ENCODE measurements at regions not wholly inside any gene's neighbourhood (a gene's known extent, or its start where the extent isn't known, plus 50 kb on each side); places are given as distances from the start of the nearest gene placed in this dataset.

DNA sequence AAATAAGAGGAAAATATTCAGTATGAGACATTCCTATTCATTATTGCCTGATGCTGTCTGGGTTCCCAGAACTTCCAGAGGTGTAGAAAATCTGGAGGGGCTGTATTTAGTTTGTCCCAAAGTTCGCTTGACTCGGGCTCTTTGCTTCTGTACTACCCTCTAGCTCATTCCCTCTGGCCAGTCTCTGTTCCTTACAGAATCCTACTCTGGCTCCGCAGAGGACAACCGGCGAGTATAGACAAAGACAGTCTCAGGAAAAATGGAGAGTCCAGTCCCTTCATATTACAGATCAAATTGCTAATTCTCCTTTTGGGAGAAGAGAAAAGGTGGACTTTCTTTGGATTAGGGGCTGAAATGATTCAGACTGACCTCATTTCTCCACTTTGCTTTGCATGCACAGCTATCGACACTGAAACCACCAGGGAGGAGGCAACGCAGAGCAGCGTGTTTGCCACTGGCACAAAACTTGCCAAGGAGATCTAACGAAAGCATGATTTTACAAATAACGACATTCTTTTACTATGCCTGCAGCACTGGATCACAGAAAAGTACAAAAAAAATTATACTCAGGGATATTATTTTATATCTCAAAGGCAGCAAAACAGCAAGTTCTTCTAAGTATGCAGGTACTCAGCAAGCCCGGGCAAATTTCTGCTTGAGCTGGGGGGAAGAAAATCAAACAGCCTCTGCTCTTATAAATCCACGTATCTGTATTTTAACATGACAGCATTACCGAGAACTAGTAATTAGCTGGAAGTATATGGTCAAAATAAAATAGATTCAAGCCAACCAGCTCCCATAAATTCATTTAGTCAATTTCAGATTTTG is 279.7 kb downstream of the NPR3 start:
- DNase-seq = no peak

DNA sequence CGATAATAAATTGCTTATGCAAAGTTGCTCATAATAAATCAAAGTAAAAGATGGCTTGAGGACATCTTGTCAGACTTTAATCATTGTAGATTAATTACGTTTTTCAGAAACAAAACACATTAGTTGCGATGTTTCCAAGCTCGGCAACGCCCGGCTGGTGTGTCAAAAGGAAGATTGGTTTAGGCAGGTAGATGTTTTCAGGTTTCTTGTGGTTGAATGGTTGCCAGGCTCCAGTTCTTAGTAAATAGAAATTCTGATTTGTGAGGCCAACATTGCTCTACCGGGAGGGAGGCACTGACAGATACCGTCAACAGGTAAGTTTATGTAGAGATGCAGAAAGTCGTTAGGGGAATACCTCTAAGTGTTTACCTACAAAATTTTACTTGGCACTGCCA is 280.3 kb downstream of the NPR3 start:
- DNase-seq = no peak

DNA sequence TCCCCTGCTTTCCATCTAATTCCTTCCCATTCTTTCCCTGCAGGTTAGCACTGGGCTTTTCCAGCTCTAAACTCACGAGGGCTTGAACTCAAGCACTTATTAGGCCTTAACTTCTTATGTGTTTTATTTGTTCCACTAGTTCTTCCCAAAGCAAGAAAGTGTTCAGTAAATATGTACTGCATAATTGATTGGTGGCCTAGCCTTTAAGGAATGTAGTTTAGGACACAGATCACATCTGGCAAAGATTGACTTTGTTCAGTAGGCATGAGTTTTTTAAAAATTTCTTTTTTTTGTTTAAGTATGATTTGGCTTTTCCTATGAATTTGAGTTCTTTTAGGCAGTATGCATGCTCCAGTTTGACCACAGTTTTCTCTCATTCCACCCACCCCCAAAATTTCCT is 285.2 kb downstream of the NPR3 start:
- DNase-seq = no peak

DNA sequence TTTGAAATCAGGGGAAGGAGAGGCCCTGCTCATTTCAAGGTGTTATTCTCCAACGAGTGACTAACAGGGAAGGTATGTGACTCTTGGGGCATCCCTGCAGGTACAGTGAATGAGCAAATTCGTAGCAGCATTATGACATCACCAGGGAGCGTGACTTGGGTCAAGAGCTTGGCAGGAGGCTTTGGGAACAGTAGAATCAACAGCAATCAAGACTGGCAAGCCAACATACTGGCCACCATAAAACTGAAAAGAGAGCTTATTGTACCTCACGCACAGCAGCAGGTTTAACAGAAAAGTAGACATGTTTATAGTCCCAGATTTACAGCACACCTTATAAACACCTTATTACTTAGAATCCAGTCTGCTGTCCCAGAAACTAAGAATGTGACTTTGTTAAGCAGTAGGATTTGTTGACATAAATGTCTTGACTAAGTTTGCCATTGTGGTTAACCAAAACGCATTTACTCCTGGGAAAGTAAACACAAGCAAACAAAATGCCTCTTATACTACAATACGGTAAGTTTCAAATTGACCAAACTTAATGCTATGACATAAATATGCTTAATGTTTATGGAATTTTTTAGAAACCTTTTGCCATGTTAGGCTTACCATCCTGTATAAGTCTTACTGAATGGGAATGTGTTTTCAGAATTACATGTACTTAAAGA is 297.8 kb downstream of the NPR3 start:
- no peak for DNase-seq

DNA sequence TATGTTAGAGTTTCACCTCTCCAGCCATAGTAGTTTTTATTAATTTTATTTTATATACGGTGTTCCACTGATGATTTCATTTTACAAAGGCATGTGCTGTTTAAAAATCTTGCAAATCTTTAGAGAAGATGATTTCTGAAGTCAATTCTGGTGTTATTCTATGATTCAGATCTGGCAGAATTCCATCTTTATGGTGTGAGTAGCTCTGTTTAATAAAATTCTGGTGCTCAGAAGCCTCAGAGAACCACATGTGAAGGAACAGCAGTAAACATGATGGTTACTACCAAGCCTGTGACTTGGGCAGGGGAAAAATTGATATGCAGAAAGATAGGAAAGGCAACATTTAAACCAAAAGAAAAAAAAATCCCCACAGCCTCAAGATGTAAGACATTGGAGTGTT is 299.7 kb downstream of the NPR3 start:
- no peak for DNase-seq

DNA sequence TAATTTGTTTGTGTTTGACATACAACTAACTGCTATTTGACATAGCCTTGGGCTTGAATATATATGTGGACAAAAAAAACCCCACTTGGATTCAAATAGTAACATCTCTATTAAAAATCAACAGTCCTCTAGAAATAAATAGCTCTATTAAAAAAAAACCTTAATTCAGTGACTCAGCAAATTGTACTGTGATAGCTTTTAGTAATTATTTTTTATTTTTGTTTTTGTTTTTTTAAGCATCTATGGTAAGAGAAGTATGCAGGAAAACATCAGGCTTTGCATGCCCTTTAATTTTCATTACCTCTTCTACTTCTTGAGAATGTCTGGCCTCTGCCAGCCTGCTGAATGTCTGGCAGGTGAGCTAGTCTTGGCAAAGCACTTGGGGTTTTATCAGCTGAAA is 300.7 kb downstream of the NPR3 start:
- DNase-seq = no peak

DNA sequence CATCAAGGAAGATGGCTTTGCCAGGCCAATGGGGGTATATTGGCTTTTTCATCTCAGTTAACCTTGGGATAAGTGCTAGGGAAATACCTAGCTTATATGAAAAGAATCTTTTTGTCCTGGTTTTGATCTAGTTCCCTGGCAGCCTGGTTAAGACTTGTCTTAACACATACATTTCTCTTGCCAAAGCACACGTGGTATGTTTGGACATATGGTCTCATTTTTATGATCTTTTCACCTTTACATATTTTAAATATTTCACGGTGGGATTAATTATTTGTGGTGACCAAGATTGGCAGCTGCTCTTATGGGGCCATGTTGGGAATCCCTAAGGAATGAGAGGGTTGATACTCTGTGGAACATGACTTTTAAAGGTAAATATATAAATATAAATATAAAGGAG is 312.5 kb downstream of the NPR3 start:
- DNase-seq = no peak

DNA sequence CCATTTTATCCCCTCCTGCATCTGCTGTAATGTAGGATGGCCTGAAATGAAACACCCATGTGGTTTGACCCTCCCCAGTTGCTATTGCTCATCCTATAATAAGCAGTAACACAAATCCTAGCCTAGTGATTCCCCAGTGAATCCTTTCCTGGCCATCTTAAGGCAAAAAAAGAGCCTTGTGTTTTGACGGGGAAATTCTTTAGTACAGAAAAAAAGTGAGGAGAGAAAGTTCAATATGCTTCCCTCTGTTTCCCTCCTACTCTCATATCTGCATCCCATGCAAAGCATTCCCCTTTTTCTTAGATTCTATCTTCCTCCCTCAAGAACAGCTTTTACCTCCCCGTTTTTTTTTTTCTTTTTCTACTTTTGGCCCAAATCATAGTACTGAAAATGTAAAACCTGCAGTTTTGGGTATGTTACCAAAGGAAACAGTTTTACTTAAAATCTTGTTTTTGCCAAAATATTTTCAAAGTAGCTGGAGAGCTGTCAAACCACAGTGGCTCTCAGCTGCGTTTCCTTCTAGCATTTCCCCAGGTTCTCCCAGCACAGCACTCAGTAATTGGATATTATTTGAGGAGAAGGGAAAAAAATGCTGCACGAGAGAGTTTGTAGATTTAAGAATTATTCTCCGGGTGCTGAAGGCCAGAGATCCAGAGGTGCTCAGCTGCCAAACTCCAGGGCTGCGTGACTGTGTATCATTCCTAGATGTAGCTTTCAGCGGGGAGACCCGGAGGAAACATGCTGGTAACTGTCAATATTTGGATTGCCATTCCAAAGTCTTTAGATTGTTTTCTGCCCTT is 321.4 kb downstream of the NPR3 start:
- no peak for DNase-seq

DNA sequence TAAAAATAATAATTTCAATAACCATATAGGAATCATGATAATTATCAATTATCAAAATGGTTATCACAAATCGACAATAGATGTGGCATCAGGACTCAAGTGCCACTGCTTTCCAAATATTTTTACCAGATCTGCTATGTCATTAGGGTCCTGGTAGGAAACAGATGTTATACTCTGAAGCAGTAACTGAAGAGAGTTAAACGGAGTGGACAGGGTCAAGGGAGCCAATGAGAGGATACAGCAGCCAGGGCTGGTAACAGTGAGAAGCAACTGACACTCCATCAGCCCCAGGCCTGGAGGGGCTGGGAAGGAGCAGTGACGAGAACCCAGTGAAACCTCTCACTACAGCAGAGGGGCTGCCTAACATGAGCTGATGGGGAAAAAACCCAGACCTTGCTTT is 322.4 kb downstream of the NPR3 start:
- DNase-seq = no peak

DNA sequence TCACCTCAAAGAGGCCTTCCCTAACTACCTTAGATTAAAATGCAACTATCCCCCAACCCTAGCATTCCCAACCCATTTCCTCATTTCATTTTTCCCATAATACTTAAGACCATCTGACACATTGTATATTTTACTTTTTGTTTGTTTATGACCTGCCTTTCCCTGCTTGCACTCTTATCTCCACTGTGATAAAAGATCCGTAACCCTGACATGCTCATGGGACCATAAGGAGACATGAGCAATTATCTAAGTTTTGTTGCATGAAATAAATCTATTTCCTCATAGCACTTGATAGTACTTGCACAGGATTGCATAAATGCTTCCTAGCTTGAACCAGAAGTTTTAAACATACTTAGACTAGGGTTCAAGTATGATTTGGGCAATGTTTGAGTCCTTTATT is 323.7 kb downstream of the NPR3 start:
- no peak for DNase-seq

DNA sequence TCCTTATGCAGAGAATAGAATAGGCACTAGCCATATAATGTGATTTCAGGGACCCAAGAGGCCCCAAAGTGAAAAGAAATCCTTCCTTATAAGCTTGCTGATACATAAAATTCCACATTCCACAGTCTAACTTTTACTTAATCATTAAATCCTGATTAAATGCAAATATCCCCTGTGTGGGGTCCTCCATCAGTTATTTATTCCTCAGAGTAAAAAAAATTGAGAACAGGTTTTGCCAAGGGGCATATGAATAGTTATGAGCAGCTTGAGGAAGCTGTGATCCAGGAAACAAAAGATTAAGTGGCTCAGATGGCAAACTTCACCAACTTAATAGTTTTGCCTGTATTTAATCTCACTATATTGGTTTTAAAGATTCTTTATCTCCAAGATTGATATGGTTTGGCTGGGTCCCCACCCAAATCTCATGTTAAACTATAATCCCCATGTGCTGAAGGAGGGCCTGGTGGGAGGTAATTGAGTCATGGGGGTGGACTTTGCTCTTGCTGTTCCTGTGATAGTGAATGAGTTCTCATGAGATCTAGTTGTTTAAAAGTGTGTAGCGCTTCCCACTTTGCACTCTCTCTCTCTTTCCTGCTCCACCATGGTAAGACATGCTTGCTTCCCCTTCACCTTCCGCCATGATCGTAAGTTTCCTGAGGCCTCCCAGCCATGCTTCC is 324.9 kb downstream of the NPR3 start:
- DNase-seq = no peak

DNA sequence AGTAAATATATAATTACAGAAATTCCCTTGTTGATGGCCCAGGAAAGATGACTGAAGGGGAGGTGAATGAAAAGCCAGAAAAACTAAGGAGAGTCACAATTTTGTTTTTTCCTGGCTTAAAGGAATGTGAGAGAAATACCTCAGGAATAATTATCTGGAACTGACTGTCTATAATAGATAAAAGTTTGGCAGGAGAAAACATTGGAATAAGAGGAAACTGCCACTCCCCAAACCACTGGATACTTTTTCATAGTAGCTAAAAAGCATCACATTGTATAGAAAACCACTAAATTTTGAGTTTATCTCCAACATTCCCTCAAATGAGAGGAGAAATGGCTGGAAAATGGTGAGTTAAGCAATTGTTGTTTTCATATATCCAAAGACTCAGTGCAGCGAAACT is 326.0 kb downstream of the NPR3 start:
- no peak for DNase-seq

DNA sequence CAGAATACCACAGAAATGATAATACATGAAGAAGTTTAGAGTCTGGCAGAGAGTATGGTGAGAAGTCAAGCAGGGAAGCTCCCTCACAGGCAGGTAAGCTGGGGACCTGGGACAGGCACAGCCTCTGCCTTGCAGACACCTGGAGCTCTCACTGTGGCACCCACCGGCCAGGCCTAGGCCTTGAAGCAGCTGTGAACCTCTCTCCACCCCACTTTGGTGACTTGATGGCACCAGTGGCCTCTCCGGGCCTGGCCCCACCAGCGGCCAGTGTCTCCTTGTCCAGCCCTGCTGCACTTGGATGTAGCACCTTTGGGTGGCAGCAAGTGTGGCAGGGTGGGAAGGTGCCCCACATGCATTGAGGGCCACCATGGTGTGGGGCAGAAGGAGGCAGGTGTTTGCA is 330.5 kb downstream of the NPR3 start:
- no peak for DNase-seq

DNA sequence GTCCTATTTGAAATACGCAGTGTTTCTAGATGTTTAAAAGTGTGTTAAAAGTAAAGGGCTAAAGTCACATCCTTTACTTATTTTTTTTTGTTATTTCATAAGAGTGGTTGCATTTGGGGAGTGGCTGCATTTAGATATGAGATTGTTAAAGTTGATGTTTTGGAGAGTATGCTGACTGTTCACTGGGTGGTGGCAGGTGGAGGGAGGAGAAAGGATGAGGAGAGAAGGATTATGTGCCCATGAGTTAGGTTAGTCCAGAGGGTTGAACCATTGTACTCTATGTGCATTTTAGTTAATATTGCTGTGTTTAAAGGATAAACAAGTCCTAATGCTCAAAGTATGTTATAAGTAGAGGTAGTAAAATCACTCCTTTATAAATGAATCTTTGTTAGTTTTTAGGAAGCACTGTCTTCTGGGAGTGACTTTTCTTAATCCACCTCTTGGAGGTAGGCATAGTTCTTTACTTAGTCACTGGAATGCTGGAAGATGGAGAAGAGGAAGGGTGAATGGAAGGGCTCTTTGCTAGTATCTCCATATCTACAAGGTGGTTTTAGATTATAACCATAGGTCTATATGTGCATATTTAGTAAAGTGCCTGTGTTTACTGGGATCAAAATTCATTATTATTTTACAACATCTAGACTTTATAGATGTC is 332.3 kb downstream of the NPR3 start:
- DNase-seq = no peak

DNA sequence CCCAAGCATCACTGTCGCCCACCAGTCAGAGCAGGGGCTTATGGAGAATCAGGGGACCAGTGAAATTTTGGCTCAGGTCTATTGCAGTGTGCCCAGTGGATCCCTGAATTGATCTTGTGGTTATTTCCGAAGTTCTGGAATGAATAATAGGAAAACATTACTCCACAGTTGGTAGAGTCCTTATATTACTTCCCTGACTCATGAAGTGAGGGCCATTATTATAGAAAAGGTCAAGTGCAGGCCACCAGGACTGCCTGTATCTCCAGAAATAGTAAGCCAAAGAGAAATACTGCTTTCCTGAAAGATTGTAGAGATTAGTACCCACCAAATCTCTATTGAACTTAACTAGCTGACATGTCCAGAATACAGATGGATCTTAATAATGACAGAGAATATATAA is 335.0 kb downstream of the NPR3 start:
- no peak for DNase-seq

DNA sequence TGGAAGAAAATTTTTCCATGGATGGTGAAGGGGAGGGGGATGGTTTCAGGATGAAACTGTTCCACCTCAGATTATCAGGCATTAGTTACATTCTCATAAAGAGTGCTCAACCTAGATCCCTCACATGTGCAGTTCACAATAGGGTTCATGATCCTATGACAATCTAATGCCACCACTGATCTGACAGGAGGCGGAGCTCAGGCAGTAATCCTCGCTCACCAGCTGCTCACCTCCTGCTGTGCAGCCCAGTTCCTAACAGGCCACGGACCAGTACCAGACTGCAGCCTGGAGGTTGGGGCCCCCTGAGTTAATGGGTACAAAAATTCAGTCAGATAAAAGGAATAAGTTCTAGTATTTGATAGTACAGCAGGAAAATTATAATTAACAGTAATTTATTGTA is 337.2 kb downstream of the NPR3 start:
- DNase-seq = no peak

DNA sequence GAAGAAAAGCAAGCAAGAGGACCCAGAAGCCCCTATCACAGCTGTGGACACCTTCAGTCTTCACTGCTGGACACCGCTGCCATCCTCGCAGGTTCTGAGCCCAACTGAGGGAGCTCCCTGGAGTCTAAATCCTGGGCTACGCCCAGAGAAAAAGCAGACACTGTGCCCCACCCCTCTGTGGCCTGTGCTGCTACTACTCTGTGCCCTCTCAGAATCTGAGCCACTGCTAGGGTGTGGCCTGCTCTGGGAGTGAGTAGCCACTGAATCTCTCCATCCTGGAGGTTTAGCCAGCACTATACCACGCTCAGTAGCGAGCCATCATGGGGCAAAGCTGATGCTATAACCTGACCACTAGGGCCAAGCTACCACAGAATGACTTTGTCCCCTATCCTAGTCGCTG is 338.2 kb downstream of the NPR3 start:
- no peak for DNase-seq

DNA sequence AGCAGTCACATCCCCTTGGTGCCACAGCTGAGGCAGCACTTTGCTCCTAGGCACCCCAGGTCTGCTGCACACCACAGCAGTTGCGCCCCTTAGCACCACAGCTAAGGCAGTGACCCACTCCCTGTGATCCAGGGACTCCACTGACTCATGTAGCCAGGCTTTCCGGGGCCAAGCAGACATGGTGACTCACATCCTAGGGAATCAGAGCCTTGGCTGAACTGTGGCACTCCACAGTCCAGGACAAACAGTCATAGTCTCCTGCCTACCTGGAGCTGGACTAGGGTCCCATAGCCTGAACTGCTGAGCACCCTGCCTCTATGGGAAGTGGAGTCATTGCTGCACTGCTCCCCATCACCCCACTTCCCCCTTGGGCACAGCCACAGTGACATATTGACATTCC is 338.7 kb downstream of the NPR3 start:
- DNase-seq = no peak

DNA sequence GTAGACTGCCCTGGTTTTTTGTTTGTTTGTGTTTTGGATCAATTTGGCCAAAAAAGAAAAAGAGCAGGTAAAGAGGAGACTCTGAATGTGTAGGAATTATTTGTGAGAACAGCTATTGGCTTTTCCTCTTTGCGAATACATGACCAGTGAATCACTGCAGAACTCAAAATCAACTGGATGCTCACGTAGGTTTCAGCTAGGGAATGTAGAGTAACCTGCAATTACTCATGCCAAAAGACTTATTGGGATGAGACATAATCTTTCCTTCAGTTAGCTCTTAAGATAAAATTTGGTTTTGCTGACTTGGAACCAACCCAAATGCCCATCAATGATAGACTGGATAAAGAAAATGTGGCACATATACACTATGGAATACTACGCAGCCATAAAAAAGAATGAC is 348.0 kb downstream of the NPR3 start:
- no peak for DNase-seq

DNA sequence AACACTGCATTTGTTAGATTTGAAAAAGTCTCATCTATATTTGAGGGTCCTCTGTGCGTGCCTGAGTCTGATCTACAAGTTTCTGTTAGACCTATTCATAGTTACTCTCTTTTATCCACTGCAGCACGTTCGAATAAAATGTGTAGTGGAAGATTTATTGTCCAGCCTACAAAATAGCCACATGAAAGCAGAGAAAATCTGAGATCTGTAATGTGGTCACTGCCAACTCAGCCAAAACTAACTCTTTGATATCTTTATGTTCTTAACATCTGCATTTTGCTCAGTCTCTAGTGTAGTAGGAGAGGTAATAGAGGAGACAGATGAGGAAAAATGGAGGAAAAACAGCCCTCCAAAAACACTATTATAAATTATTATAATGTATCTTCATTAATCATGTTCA is 354.0 kb downstream of the NPR3 start:
- DNase-seq = no peak

DNA sequence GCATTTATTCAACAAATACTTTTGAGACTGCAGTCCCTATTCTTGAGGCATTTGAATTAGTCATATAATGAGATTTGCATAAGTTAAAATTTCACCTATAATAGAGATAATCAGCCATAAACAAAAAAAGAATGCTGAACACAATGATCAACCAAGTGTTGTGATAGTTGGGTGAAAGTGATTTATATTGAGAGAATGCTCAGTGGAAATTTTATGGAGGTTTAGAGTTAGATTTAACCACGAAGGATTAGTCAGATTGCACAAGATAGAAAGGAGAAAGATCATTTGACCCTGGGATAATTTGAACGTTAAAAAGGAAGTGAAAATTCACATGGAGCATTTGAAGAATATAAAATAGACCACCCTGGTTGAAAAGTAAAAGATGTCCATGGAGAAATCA is 356.2 kb downstream of the NPR3 start:
- DNase-seq = no peak

DNA sequence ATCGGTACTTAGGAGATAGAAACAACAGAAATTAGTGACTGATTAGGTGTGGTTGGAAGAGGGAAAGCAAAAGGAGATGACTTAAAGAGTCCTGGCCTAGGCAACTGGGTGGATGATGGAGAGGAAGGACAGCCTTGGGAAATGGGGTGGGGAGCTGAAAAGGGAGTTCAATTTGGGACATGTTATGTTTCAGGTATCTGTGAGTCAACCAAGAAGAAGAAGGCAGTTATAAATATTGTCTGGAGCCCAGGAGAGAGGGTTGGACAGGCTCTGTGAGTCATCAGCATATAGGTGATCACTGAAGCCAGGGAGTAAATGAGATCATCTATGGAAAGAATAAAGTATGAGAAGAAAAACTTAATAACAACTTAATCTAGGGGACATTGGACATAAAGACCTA is 357.7 kb downstream of the NPR3 start:
- no peak for DNase-seq

DNA sequence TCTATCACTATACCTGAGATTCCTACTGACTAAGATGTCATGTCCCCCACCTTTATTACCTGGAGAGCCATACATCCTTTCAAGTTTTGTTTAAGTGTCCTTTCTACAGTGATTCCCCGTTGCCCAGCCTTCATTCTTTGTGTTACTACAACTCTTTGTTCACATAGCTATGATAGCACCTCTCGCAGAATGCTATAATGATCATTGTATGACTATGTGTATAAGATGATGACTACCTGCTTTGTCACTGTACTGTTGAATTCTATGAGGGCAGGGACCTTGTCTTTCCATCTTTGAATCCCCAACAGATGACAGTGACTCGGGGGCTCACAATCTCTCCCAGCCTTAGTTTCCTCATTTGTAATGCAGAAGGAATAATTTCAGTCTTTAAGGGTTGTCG is 361.2 kb downstream of the NPR3 start:
- DNase-seq = no peak
